GM12892 (cell line): ENCODE measurements at regions not wholly inside any gene's neighbourhood (a gene's known extent, or its start where the extent isn't known, plus 50 kb on each side); places are given as distances from the start of the nearest gene placed in this dataset.

ENCODE experiments used
- POLR2A ChIP-seq: IDR thresholded peaks from 2 replicates; pipeline ENCODE4 v1.6.1; 2011; ENCODE audit warnings: low read depth, low read length, control low read depth
- POLR2AphosphoS5 ChIP-seq: IDR thresholded peaks from 2 replicates; pipeline ENCODE4 v1.6.1; 2011; ENCODE audit warnings: low read depth, low read length, control low read depth
- TAF1 ChIP-seq: IDR thresholded peaks from 2 replicates; pipeline ENCODE4 v1.6.1; 2011; ENCODE audit warnings: low read depth, mild to moderate bottlenecking, control low read depth, low read length, borderline replicate concordance

DNA sequence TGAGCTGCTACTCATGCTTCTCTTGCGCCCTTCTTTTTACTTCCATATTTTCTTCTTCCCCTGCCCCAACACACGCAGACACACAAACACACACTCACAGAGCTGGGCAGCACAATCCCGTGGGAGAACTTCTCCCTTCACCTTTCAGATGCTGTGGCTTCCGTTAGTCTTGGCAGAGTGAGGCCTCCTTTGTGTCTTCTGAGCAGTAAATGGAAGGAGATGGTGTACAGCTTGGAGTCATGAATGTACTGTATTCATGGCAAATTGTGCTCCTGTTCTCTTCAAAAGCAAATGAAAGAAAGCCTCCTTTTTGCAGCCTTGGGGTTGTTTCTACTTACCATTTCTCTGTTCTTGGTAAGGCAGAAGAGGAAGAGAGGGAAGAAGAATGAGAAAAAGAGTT is 456.6 kb upstream of the TLE4 start:
- TF ChIP-seq POLR2AphosphoS5 (no peak), POLR2A (no peak), TAF1 (no peak)
